NCI-H2196 treated with DMSO at 0.1 percent for 48 hours (cell line): ENCODE measurements at regions not wholly inside any gene's neighbourhood (a gene's known extent, or its start where the extent isn't known, plus 50 kb on each side); places are given as distances from the start of the nearest gene placed in this dataset.
"Not testable (repeated sequence)": the region's sequence is repeated elsewhere in the genome, so short reads cannot be mapped to it uniquely, and the experiment has no call there.

Experiments
- DNase-seq: peaks from one replicate; lab custom pipeline; 2025; ENCODE audit not compliant: unreplicated experiment; lab: John Stamatoyannopoulos, UW

GRCh38 chr18:73150199-73150598 lies 282.4 kb upstream of the NETO1 start:
- no peak for DNase-seq

GRCh38 chr18:73147590-73147989 lies 279.8 kb upstream of the NETO1 start:
- no peak for DNase-seq

- no peak for DNase-seq
These were observed 276.2 kb upstream of the NETO1 start for GRCh38 chr18:73144030-73144429.

GRCh38 chr18:73136134-73136533 lies 268.3 kb upstream of the NETO1 start:
- DNase-seq: no peak

GRCh38 chr18:73124175-73124574 lies 256.4 kb upstream of the NETO1 start:
- DNase-seq: no peak

- DNase-seq: no peak
These were observed 253.4 kb upstream of the NETO1 start for GRCh38 chr18:73121207-73121606.

- DNase-seq: no peak
These were observed 252.8 kb upstream of the NETO1 start for GRCh38 chr18:73120626-73121025.

GRCh38 chr18:73119574-73119973 lies 251.8 kb upstream of the NETO1 start:
- no peak for DNase-seq

- no peak for DNase-seq
These were observed 250.5 kb upstream of the NETO1 start for GRCh38 chr18:73118121-73118816.

- no peak for DNase-seq
These were observed 242.5 kb upstream of the NETO1 start for GRCh38 chr18:73110307-73110706.

- no peak for DNase-seq
These were observed 234.2 kb upstream of the NETO1 start for GRCh38 chr18:73101977-73102376.

- DNase-seq: not testable (repeated sequence)
These were observed 233.7 kb upstream of the NETO1 start for GRCh38 chr18:73101491-73101890.

- no peak for DNase-seq
These were observed 232.0 kb upstream of the NETO1 start for GRCh38 chr18:73099759-73100158.

- no peak for DNase-seq
These were observed 226.0 kb upstream of the NETO1 start for GRCh38 chr18:73093687-73094250.

- no peak for DNase-seq
These were observed 220.7 kb upstream of the NETO1 start for GRCh38 chr18:73088445-73088844.

GRCh38 chr18:73087282-73087977 lies 219.6 kb upstream of the NETO1 start:
- DNase-seq: no peak

- DNase-seq: no peak
These were observed 212.1 kb upstream of the NETO1 start for GRCh38 chr18:73079920-73080319.

- no peak for DNase-seq
These were observed 193.0 kb upstream of the NETO1 start for GRCh38 chr18:73060666-73061288.

- no peak for DNase-seq
These were observed 191.5 kb upstream of the NETO1 start for GRCh38 chr18:73059280-73059679.

- no peak for DNase-seq
These were observed 179.9 kb upstream of the NETO1 start for GRCh38 chr18:73047688-73048087.

- no peak for DNase-seq
These were observed 177.2 kb upstream of the NETO1 start for GRCh38 chr18:73045037-73045436.

GRCh38 chr18:73043611-73044010 lies 175.8 kb upstream of the NETO1 start:
- no peak for DNase-seq
